GM21619 (cell line): ENCODE measurements at regions not wholly inside any gene's neighbourhood (a gene's known extent, or its start where the extent isn't known, plus 50 kb on each side); places are given as distances from the start of the nearest gene placed in this dataset.
"Not testable (repeated sequence)": the region's sequence is repeated elsewhere in the genome, so short reads cannot be mapped to it uniquely, and the experiment has no call there.

Experiments used
- ATAC-seq: cut with Tn5 transposase; IDR thresholded peaks from one replicate; pipeline ENCODE4 v1.9.1; 2021; ENCODE audit not compliant: unreplicated experiment

DNA sequence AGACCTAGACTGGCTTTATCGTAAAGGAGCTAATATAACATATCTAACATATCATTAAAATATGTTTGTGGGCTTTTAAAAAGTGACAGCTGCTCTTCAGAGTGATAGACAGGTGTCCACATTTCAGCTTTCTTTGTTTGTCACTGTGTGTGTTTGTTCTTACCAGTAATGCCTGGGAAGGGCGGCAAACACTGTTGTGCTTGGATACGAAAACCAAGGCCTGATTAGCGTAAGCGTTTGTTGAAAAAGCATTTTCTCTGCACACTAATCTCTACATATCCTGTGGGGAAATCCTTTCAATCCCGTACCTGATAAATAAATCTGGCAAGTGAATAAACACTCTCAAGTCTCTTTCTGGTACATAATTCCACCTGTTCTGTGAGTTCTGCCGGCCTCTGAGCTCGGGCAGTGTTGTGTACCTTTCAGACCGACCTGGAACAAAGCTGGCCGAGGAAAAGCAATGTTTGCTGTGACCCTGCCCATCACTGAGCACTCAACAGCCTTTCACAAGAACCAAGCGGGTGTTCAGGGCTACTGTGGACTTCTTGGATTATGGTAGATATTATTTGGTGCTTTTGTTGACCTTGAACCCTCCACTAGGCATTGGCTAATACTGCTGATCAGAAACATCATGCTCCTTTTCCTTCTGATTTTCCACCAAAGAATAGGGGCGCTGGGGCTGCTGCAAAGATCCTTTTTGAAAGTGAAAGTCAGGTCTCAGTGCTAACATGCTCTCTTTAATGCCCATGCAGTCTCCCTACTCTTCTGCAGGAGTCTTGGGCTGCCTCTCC lies 100.4 kb downstream of the CD83 start:
- no peak for ATAC-seq

DNA sequence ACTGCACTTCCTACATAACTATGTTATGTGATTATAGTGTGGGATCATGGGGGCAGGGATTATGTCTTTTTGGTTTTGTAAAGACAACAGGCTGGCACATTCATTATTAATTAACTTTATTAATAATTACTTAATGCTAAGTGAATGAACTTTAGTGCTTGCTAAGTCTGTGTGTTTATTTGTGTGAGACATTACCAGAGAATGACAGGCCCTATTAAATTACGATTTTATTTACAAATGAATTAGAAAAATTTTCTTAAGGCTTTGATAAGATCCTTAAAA lies 100.9 kb downstream of the CD83 start:
- ATAC-seq, result no peak

DNA sequence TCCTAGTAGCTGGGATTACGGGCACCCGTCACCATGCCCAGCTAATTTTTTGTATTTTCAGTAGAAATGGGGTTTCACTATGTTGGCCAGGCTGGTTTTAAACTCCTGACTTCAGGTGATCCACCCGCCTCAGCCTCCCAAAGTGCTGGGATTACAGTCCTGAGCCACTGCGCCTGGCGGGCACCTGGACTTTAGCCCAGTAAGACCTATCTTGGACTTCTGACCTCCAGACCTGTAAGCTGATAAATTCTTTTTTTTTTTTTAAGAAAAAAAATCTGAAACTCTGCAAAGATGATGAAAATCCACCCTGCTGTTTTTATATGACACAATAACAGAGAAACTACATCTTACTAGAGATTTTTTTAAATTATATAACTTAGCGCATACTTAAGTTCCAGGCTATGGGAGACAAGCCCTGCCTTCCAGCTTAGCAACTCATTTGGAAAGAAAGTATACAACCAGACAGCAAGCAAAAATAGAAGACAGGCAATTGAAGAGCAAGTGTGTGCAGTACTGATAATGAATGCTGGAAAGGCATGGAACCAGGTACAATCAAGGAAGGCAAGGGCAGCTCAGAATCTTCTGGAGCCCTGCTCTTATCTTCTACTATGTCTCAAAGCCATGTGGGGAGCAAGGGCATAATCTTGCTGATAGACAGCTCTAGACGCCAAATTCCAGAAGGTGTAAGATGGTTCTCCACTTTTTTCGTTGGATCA lies 104.2 kb downstream of the CD83 start:
- no peak for ATAC-seq

DNA sequence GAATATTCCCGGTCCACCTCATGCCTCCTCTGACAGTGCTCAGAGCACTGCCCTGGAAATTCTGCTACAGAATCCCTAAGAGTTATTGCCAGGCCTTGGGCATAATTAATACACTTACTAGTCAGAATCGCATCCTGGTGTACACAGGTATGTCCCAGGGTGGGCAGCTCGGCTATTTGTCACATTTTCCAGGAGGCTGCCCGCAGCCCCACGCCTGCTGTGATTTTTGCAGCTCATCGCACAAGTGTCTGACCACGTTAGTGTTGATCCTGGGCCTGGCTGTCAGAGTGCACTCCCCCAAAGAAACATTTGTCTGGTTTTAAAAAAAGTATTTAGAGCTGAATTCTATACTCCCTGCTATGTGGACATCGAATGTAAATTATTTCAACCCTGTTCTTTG lies 105.4 kb downstream of the CD83 start:
- ATAC-seq, result no peak

DNA sequence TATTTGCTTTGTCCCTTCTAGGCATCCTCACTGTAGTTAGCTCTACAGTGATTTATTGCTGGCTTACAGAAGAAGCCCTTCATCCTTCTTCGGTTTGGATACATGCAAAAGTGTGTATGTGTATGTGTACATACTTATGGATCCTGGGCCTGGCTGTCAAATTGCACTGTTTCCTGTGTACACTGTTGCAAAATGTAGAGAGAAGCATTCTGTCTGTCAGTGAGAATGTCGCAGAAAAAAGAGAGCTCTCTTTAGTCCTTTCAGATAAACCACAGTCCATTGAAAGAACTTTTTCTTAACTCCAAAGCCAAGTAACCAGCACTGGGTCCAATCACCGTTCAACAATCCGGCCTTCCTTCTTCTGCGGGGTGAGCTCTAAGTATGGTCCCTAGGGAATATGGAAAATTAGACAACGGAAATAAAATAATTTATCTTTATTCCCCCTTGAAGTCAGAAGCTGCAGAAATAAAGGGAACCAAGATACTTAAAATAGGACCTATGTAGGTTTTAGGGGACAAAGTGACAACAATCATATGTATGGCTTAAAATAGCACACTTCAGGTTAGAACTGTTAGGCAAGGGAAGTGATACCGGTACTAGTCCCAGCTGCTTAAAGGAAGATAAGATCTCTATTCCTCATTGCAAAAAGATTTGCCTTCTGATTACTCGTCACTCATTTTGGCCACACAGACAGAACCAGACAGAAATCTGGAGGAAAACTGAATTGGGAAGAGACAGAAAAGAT lies 107.0 kb downstream of the CD83 start:
- ATAC-seq, result no peak

DNA sequence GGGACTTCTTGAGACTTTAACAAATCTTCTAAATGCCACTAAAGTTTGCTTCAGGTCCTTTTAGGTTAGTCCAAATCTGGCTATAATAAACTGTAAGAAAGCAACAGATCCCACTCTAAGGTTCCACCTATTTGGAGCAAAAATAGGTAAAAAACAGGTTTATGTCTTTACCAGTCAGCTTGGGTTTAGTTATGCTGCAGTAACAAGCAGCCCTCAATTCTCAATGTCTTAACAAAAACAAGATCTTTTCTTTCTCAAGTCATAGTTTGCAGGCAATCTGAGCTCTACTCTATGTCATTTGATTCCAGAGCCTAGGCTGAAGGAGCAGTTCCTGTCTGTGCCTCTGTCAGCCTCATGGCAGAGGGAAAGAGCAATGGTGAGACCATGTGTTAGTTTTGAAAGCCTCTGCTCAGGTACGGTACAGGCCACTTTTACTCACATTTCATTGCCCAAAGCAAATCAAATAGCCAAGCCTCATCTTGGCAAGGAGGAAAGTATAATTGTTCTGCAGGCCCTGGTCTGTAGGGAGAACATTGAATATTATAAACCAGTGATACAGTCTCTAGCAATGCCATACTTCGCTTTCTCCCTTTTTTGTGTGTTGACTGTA lies 108.6 kb downstream of the CD83 start:
- no peak for ATAC-seq

GRCh38 chr6:14228571-14228970 lies 111.0 kb downstream of the CD83 start:
- ATAC-seq, result no peak

- ATAC-seq, result no peak
Observed at GRCh38 chr6:14231071-14231483, 113.5 kb downstream of the CD83 start.

GRCh38 chr6:14231501-14232280 lies 114.1 kb downstream of the CD83 start:
- no peak for ATAC-seq

- ATAC-seq, result no peak
Observed at GRCh38 chr6:14232889-14233288, 115.3 kb downstream of the CD83 start.

DNA sequence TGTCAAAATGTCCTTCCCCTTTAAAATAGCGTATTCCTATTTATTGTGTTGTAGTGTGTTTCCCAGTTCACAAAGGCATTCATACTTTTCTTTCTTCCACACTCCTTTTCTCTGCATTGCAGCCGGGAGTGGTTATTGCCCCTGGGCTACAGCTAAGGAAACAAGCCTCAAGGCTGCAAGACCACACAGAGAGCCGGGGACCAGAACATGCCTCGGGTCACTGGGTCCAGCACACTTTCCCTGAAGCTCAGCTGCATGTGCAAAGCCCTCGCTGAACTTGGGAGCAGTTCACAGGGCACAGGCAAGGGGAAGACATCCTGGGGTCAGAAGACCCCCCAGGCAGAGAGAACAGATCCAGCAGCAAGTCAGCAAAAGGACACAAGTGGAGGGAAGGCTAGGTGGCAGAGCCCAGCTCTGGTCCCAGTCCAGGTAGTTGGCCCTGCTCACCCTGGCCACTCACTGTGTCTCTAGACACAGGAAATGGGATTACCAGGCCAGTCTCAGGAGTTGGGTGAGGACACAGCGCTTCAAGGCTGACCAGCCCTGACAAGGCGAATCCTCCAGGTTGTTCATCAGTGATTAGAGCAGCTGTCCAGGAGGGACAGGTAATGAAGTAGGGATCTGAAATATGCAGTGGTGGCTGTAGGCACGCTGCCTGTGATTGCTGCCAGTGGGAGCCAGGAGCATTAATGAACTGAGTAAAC lies 118.2 kb downstream of the CD83 start:
- no peak for ATAC-seq

DNA sequence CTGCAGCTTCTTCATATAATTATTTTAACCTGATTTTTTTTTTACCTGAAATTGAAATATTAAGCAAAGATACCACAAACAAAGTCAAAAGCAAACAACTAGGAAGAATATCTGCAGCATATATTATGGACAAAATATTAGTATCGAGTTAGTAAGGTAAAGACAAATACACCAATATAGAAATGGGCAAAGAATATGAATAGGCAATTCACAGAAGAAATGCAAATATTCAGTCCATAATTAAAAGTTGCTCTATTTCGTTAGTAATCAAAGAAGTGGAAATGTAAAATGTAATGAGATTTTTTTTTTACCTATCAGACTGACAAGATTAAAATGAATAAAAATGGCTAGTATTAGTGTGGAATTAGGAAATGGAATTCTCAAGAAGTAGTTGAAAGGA lies 121.5 kb downstream of the CD83 start:
- no peak for ATAC-seq

- ATAC-seq, result no peak
Observed at GRCh38 chr6:14240411-14241166, 123.0 kb downstream of the CD83 start.

DNA sequence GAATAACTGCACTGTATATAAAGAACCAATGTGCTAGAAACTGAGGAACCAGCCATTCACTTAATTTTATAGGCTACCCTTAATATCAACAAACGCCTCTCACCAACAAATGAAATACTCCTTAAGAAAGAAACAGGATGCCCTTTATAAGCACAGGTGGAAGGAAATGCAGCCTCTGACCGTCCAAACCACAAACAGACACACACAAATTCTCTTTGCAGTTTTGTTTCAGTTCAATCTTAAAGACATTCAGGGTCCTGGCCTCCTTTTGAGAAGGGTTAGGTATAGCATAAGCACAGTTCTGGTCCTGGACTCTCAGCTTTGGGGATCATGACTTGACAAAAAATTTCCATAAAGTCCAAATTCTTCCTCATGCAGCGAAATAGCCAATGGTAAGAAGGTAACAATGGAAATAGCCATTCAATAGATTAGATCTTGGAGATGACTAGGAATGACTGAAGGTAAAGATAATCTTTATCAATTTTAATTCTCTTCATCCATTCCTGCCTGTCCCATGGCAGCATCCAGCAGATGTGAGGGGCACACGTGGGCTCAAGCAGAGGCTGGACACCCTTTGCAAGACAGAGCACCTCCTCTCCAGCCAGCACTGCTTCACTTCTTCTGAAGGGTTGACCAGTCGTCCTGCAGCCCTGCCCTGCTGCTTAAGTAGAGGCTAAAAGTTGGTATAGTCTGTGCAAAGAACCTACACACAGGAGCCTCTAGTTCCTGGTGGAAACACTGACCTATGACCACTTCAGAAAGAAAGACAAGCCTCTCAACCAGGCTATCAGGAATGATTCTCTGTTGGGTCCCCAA lies 123.9 kb downstream of the CD83 start:
- peak; percentile 58 for ATAC-seq

DNA sequence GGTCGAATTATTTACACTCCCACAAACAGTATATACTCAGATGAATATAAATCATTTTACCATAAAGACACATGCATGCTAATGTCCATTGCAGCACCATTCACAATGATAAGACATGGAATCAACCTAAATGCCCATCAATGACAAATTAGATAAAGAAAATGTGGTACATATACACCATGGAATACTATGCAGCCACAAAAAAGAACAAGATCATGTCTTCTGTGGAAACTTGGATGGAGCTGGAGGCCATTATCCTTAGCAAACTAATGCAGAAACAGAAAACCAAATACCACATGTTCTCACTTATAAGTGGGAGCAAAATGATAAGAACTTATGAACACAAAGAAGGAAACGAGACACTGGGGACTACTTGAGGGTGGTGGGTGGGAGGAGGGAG lies 125.3 kb downstream of the CD83 start:
- not testable (repeated sequence) for ATAC-seq

DNA sequence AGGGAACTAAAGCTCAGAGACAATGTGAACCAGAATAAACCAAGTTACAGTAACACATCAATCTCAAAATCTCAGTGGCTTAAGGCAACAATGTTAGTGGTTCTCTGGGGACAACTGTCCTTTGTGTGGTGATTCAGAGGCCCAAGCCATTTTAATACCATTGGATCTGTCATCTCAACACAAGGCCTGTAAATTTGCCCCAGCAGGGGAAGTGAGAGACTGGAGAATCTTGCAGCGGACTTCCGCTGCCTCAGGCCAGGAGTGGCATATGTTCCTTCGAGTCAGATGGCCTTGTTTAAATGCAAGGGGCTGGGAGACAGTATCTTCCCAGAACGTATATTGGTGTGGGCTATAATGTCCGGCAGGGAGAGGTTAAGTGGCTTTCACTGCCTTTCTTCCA lies 126.0 kb downstream of the CD83 start:
- no peak for ATAC-seq

- no peak for ATAC-seq
Observed at GRCh38 chr6:14246876-14247275, 129.3 kb downstream of the CD83 start.

DNA sequence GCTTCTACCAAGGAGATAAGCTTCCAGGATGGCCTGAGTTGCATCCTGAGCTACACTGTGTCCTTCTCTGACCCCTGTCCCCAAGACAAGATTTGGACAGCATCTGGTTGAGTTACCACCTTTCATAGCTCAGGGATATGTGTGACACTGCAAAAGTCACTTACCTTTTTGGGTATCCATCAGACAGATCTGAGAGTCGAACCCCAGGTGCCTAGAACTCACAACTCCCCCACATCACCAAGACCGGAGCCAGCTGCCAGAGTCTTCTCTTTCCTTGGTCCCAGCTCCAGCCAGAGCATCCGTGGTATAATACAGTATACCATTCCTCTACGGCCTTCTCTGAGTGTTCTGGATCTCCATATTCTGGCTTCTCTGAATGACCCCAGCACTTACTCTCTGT lies 133.0 kb downstream of the CD83 start:
- no peak for ATAC-seq
